ENCODE measurements at regions not wholly inside any gene's neighbourhood (a gene's known extent, or its start where the extent isn't known, plus 50 kb on each side); places are given as distances from the start of the nearest gene placed in this dataset.

GRCh38 chr10:35926846-35927245 is 284.8 kb upstream of the FZD8 start:
- no peak for TF ChIP-seq CTCF (IDR thresholded peaks at IDR 0.05)
- no peak for TF ChIP-seq POLR2A (IDR thresholded peaks at IDR 0.05)
